Kidney epithelial cell (primary cell): ENCODE measurements at regions not wholly inside any gene's neighbourhood (a gene's known extent, or its start where the extent isn't known, plus 50 kb on each side); places are given as distances from the start of the nearest gene placed in this dataset.

Source experiments
- DNase-seq: peaks from one replicate; pipeline ENCODE4 v3.0.0-alpha.2; 2010; ENCODE audit warnings: low read depth
- H3K27me3 ChIP-seq: 2 replicates; pipeline ENCODE4 v1.6.0; 2011; ENCODE audit warnings: low read length; ENCODE audit not compliant: control insufficient read depth, insufficient read depth
- H3K36me3 ChIP-seq: 2 replicates; pipeline ENCODE4 v1.5.1; 2011; ENCODE audit warnings: low read length; ENCODE audit not compliant: control insufficient read depth, insufficient read depth
- H3K4me3 ChIP-seq: 2 replicates; pipeline ENCODE4 v1.5.1; 2011; ENCODE audit warnings: low read depth, mild to moderate bottlenecking, control low read depth, low read length
- TF ChIP-seq, protein P1 (sequence below): IDR thresholded peaks from 2 replicates; pipeline ENCODE4 v1.5.1; 2011; ENCODE audit warnings: mild to moderate bottlenecking, moderate library complexity, low read length, control low read depth, inconsistent platforms; ENCODE audit not compliant: insufficient read depth, poor library complexity, severe bottlenecking

DNA sequence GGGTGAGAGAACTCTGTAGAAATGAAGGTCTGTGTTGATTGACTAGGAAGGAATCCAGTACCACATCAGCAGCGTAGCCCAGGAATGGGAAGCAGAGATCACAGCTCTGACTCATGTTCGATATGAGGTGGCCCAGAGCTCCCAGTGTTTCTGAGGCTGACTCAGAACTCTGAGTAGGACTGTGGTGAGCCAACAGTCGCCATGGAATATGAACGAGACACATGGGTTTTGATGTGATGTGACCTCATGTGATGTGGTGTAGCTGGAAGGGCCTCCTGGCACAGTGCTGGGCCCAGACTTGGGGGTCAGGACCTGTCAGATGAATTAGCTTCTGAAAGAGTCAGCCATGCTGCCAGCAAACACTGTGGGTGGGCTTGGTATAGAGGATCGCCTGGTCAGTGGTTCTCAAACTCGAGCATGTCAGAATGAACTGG, 237.0 kb downstream of the MRPL39 start:
- Histone ChIP-seq H3K4me3 (no peak overlapping the region), H3K36me3 (no peaks in the 10 kb centered on the region), H3K27me3 (no peaks in the 10 kb centered on the region)
- peak; percentile 56 for DNase-seq
- TF ChIP-seq, protein P1, sequence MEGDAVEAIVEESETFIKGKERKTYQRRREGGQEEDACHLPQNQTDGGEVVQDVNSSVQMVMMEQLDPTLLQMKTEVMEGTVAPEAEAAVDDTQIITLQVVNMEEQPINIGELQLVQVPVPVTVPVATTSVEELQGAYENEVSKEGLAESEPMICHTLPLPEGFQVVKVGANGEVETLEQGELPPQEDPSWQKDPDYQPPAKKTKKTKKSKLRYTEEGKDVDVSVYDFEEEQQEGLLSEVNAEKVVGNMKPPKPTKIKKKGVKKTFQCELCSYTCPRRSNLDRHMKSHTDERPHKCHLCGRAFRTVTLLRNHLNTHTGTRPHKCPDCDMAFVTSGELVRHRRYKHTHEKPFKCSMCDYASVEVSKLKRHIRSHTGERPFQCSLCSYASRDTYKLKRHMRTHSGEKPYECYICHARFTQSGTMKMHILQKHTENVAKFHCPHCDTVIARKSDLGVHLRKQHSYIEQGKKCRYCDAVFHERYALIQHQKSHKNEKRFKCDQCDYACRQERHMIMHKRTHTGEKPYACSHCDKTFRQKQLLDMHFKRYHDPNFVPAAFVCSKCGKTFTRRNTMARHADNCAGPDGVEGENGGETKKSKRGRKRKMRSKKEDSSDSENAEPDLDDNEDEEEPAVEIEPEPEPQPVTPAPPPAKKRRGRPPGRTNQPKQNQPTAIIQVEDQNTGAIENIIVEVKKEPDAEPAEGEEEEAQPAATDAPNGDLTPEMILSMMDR = no peak

DNA sequence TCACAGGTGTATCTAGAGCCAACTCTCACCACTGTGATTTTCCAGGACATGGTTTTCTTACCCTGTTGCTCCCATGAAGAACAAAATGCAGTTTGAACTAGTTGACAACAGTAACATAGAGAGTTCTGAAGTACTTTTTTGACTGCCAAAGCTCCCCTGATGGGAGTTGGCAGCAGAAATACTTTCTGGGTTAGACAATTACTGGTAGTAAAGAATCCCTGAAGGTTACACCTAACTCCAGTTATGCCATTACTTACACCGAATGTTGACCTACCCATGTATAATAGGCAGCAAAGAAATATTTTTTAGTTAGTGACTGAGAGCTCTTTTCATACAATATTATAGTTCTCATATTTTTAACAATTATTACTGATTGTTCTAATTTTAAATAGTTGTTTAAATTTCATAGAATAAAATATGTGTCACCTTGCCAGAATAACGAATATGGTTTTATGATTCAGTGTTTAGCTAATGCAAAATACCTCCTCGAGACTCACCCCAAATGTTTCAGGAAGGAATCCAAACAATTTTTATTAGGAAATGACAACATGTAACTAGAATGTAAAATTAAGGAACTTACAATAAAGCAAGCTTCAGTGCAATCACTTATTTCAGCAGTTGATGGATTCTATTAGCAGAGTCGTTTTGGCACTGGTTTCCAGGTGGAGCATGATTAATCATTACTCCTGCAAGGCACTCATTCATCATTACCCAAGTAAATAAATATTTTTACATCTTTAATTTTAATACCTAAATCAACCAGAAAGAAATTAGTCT, 237.6 kb downstream of the MRPL39 start:
- H3K27me3 ChIP-seq = no peaks in the 10 kb centered on the region
- no peaks in the 10 kb centered on the region for H3K36me3 ChIP-seq
- TF ChIP-seq, protein P1 = no peak
- DNase-seq = peak; percentile 2
- H3K4me3 ChIP-seq = no peak overlapping the region

DNA sequence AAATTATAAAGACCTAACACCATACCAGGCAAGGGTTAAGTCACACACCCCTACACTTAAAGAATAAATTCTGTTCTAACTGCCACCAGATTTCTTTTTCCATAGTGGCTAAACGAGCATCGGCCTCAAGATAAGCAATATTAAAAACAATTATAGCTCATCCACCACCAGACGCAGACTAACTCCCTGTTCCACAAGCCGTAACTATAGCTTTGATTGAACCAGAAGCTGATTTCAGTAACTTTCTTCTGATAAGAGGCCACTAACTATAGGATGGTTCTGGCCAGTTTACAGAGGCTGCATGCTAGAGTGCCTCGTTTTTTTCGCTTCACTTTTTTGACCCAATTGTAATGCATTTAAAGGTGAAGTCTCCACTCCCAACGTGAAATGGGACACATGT, 238.8 kb downstream of the MRPL39 start:
- no peak for DNase-seq
- TF ChIP-seq, protein P1 = no peak
- Histone ChIP-seq H3K27me3 (no peaks in the 10 kb centered on the region), H3K4me3 (no peak overlapping the region), H3K36me3 (no peaks in the 10 kb centered on the region)

DNA sequence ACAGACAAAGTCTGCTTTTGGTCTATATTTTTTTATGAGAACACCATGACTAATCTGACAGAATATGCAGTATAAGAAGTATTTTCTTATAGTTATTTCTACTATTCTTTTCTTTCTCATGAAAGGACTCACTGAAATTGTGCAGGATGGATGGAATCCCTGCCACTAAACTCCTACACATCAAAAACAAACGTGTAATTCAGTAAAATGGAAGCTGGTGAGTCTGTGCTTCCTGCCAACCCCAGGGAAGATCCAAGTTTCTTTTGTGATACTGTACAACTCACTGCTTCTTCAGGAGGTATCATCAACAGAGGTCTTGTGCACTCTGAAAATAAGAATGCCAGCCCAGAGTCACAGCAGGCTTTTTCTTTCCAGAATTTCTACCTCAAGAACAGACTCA, 241.2 kb downstream of the MRPL39 start:
- no peaks in the 10 kb centered on the region for H3K36me3 ChIP-seq
- H3K27me3 ChIP-seq = no peaks in the 10 kb centered on the region
- H3K4me3 ChIP-seq = no peak overlapping the region
- no peak for DNase-seq
- TF ChIP-seq, protein P1 = no peak

DNA sequence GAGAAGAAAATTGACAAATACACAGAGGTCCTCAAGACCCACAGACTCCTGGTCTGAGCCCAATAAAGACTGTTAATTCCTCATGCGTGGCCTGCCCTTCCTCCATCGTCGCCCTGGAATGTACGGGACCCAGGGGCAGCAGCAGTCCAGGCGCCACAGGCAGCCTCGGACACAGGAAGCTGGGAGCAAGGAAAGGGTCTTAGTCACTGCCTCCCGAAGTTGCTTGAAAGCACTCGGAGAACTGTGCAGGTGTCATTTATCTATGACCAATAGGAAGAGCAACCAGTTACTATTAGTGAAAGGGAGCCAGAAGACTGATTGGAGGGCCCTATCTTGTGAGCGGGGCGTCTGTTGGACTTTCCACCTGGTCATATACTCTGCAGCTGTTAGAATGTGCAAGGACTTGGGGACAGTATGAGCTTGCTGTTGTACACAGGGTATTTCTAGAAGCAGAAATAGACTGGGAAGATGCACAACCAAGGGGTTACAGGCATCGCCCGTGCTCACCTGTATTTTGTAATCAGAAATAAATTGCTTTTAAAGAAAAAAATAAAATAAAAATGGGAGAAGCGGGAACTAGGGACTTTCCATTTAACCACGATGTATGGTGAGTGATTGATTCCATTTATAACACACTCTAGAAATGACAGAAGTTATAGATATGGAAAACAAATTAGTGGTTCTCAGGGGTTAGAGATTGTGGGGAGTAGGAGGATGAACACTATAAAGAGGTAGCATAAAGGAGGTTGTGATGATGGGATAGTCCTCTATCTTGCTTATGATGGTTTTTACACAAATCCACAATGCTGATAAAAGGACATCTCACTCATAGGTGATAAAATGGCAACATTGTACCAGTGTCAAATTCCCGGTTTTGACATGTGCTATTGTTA, 244.7 kb downstream of the MRPL39 start:
- Histone ChIP-seq H3K27me3 (no peaks in the 10 kb centered on the region), H3K36me3 (no peaks in the 10 kb centered on the region), H3K4me3 (no peak overlapping the region)
- DNase-seq = no peak
- TF ChIP-seq, protein P1 = no peak
